T-cell (primary cell): ENCODE measurements at regions not wholly inside any gene's neighbourhood (a gene's known extent, or its start where the extent isn't known, plus 50 kb on each side); places are given as distances from the start of the nearest gene placed in this dataset.

Experiments
- ATAC-seq, 4 experiments: fragments of 200-7000 bp in 3 of 4; fragments of 150-1000 bp in 1 of 4; cut with Tn5 transposase; replicated peaks in 1 of 4; 1 replicate in 3 of 4; 2 replicates in 1 of 4; pipeline ENCODE4 v1.10.0; 2021; ENCODE audit warnings: moderate library complexity in 3 of 4, mild to moderate bottlenecking in 2 of 4, moderate number of reproducible peaks in 1 of 4
- CTCF ChIA-PET, 2 donors: fragments of 300-600 bp; sonication (Branson Sonifier 250); formaldehyde crosslinking; loops; one replicate each; lab custom pipeline; 2022; ENCODE audit warnings: antibody characterized with exemption in 2 of 2; lab: Charles Lee
- POLR2A ChIA-PET, 2 donors: fragments of 300-600 bp; sonication (Branson Sonifier 250); formaldehyde crosslinking; loops; one replicate each; lab custom pipeline; 2022; ENCODE audit warnings: antibody characterized with exemption in 2 of 2; lab: Charles Lee
- DNase-seq, 35 experiments: peaks; one replicate each; pipeline versions ENCODE4 v3.0.0 to v3.0.0-alpha.2; 2013 to 2023
- H3K27ac ChIP-seq: one replicate; pipeline ENCODE4 v1.5.1; 2013; ENCODE audit warnings: low read length
- H3K27me3 ChIP-seq, 2 experiments: replicated peaks in 1 of 2; 1 replicate in 1 of 2; 2 replicates in 1 of 2; pipeline versions ENCODE4 v1.6.1 to v1.7.0; 2013; ENCODE audit warnings: low read length in 1 of 2, mixed read lengths in 1 of 2; ENCODE audit not compliant: control insufficient read depth in 2 of 2, insufficient read depth in 2 of 2; ENCODE audit errors: extremely low read depth in 1 of 2
- H3K36me3 ChIP-seq, 2 donors: 1 replicate in 1 of 2; 2 replicates in 1 of 2; pipeline versions ENCODE4 v1.6.1 to v1.7.0; 2013; ENCODE audit warnings: low read length in 1 of 2; ENCODE audit not compliant: control insufficient read depth in 2 of 2, insufficient read depth in 1 of 2; ENCODE audit errors: extremely low read depth in 1 of 2
- H3K4me1 ChIP-seq, 2 experiments: 1 replicate in 1 of 2; 2 replicates in 1 of 2; pipeline versions ENCODE4 v1.6.1 to v1.7.0; 2013; ENCODE audit warnings: low read length in 2 of 2, mixed read lengths in 1 of 2; ENCODE audit not compliant: insufficient read depth in 2 of 2, control insufficient read depth in 1 of 2; ENCODE audit errors: extremely low read depth in 1 of 2
- H3K4me3 ChIP-seq, 2 donors: 1 replicate in 1 of 2; 2 replicates in 1 of 2; pipeline versions ENCODE4 v1.5.1 to v1.7.0; 2013; ENCODE audit warnings: mild to moderate bottlenecking in 2 of 2, low read length in 1 of 2, moderate library complexity in 1 of 2; ENCODE audit not compliant: control insufficient read depth in 1 of 2; ENCODE audit errors: extremely low read depth in 1 of 2
- H3K9me3 ChIP-seq: 2 replicates; pipeline ENCODE4 v1.7.0; 2013
- H3K27ac Mint-ChIP-seq, 2 donors: one replicate each; pipeline ENCODE4 v1.8.0; 2020 to 2021; ENCODE audit warnings: mild to moderate bottlenecking in 2 of 2, mixed read lengths in 2 of 2
- H3K27me3 Mint-ChIP-seq, 2 donors: one replicate each; pipeline ENCODE4 v1.8.0; 2021 to 2022; ENCODE audit warnings: mixed read lengths in 2 of 2
- H3K36me3 Mint-ChIP-seq: one replicate; pipeline ENCODE4 v1.8.0; 2021; ENCODE audit warnings: mixed read lengths
- H3K4me1 Mint-ChIP-seq, 3 donors: one replicate each; pipeline ENCODE4 v1.8.0; 2020 to 2022; ENCODE audit warnings: mixed read lengths in 3 of 3, mild to moderate bottlenecking in 1 of 3
- H3K4me3 Mint-ChIP-seq, 3 donors: one replicate each; pipeline ENCODE4 v1.8.0; 2020 to 2022; ENCODE audit warnings: mild to moderate bottlenecking in 3 of 3, mixed read lengths in 3 of 3, moderate library complexity in 3 of 3
- H3K9me3 Mint-ChIP-seq, 3 donors: one replicate each; pipeline ENCODE4 v1.8.0; 2020 to 2022; ENCODE audit warnings: mixed read lengths in 3 of 3
- WGBS: methylation state at CpG from one replicate; pipeline ENCODE4 v1.1.5; 2013; ENCODE audit warnings: missing lambda C conversion rate; ENCODE audit not compliant: insufficient coverage; 5-methylcytosine and 5-hydroxymethylcytosine counted together

DNA sequence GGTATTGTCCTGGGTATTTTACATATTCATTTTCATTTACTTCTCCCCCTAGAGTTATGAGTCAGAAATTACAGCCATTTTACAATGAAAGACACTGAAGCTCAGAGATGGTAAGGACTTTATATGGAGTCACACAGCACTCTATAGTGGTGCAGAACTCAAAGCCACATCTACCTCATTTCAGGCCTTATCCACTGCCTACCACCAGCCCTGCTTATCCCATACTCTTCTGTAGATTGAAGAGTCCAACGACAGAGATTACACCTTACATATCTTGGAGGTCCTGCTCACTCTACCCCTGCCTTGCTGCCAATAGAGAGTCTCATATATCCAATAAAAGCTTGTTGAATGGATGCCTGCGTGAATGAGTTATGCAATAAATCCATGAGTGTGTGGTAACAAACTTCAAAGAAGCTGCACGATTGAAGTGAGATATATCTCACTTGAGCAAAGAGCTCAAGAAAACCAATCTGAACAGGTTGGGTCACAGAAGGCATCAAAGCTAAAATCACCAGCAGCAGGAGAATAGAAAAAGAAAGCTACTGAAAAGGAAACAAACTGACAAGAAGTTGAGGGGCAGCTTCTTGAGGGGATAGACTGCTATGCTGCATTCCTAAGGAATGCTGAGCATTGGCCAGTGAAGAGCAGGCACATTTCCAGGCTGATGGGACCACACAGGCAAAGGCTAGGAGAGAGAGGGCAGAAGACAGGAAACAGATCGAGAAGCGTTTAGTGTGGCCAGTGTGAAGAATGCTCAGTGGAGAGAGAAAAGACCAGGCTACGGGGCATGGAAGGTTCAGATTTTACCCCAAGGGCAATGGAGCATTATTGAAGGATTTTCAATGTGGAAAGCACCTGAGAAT is 585.6 kb downstream of the DHX35 start:
- Histone ChIP-seq H3K9me3 (no peaks in the 10 kb centered on the region), H3K27me3 (no peaks in the 10 kb centered on the region), H3K4me3 (no peak overlapping the region), H3K4me1 (no peaks in the 10 kb centered on the region), H3K36me3 (no peaks in the 10 kb centered on the region), H3K27ac (no peak overlapping the region)
- H3K27ac Mint-ChIP-seq, result no peak overlapping the region
- DNase-seq (no peak), ATAC-seq (no peak)
- H3K4me3 Mint-ChIP-seq, result no peak overlapping the region
- H3K9me3 Mint-ChIP-seq, result peaks cover 0 to 19% (median 8%) of the 10 kb centered on the region in 3 donors
- ChIA-PET CTCF (interaction anchor here in 1 of 2 donors (0.5 kb wide), 1 partner anchor 118 kb away, joined by 3 read pairs; no protein-coding TSS in a partner anchor), POLR2A (no interaction called here)
- no peaks in the 10 kb centered on the region for H3K36me3 Mint-ChIP-seq
- H3K27me3 Mint-ChIP-seq, result peaks cover 2 to 20% of the 10 kb centered on the region in 2 donors
- H3K4me1 Mint-ChIP-seq, result no peaks in the 10 kb centered on the region
- 72% methylated on average over 4 of the region's 6 CpGs for WGBS

- DNase-seq (no peak), ATAC-seq (no peak)
- no peak overlapping the region for H3K27ac Mint-ChIP-seq
- POLR2A ChIA-PET, result no interaction called here
- CTCF ChIA-PET, result no interaction called here
- WGBS, result no CpG with 5 or more reads among the region's 2 CpGs
- no peaks in the 10 kb centered on the region for H3K36me3 ChIP-seq
- no peaks in the 10 kb centered on the region for H3K4me1 Mint-ChIP-seq
- H3K9me3 Mint-ChIP-seq, result peaks cover 0 to 22% (median 9%) of the 10 kb centered on the region in 3 donors
- H3K36me3 Mint-ChIP-seq, result no peaks in the 10 kb centered on the region
- no peaks in the 10 kb centered on the region for H3K4me1 ChIP-seq
- no peaks in the 10 kb centered on the region for H3K27me3 ChIP-seq
- no peak overlapping the region for H3K4me3 Mint-ChIP-seq
- no peak overlapping the region for H3K27ac ChIP-seq
- no peaks in the 10 kb centered on the region for H3K9me3 ChIP-seq
- no peak overlapping the region for H3K4me3 ChIP-seq
- H3K27me3 Mint-ChIP-seq, result peaks cover 0 to 17% of the 10 kb centered on the region in 2 donors
Measured at GRCh38 chr20:39541136-39541803, 579.1 kb downstream of the DHX35 start.

GRCh38 chr20:39538317-39538716 is 576.2 kb downstream of the DHX35 start:
- Mint-ChIP-seq H3K4me3 (no peak overlapping the region), H3K4me1 (no peaks in the 10 kb centered on the region), H3K27ac (no peak overlapping the region), H3K9me3 (peaks cover 0 to 13% (median 9%) of the 10 kb centered on the region in 3 donors), H3K27me3 (peaks cover 0 to 10% of the 10 kb centered on the region in 2 donors), H3K36me3 (no peaks in the 10 kb centered on the region)
- CTCF ChIA-PET, result no interaction called here
- ATAC-seq, result no peak
- no peak overlapping the region for H3K27ac ChIP-seq
- H3K4me3 ChIP-seq, result no peak overlapping the region
- no peaks in the 10 kb centered on the region for H3K27me3 ChIP-seq
- H3K4me1 ChIP-seq, result no peaks in the 10 kb centered on the region
- no peaks in the 10 kb centered on the region for H3K36me3 ChIP-seq
- no peaks in the 10 kb centered on the region for H3K9me3 ChIP-seq
- POLR2A ChIA-PET, result no interaction called here
- no peak for DNase-seq

DNA sequence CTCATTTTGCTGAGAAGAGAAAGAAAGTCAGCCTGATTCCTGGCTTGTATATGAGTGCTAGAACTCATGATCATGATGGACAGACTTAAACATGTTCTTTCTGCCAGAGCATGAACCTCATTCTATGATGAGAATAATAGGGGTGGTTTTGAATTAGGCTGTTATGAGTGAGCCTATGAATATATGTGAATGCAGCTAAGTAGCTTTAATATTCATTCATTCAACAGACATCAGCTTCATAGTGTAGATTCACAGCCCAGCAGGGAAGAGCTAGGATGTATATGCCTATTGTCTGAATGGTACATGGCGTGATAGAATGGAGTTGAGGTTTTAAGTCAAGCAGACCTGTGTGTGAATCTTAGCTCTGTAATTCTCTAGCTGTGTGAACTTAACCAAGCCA is 573.2 kb downstream of the DHX35 start:
- H3K4me1 Mint-ChIP-seq, result no peaks in the 10 kb centered on the region
- H3K27ac Mint-ChIP-seq, result no peak overlapping the region
- POLR2A ChIA-PET, result no interaction called here

DNA sequence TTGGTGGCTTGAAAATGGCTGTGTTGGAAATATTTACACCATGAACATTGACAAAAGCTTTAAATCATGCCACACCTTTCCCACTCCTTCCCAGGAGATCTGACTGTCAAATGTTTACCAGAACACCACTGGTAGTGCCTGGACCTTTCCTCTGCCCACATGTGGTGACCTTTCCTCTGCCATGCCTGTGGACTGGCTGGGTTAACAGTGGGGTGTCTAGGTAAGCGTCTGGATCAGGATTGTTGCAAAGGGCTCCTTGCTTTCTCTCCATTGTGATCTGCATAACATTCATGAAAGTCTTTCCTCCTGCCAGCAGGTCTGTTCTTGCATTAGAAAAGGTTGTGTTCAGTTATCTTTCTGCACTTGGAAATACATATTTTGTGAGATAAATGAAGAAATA is 572.7 kb downstream of the DHX35 start:
- no peak overlapping the region for H3K27ac Mint-ChIP-seq
- whole genome bisulfite sequencing, result no CpG with 5 or more reads among the region's 1 CpG
- no peaks in the 10 kb centered on the region for H3K27me3 ChIP-seq
- no peak overlapping the region for H3K4me3 ChIP-seq
- H3K9me3 ChIP-seq, result no peaks in the 10 kb centered on the region
- no peak overlapping the region for H3K27ac ChIP-seq
- peaks cover 0 to 3% of the 10 kb centered on the region in 2 donors for H3K27me3 Mint-ChIP-seq
- no peaks in the 10 kb centered on the region for H3K36me3 ChIP-seq
- DNase-seq (no peak), ATAC-seq (no peak)
- ChIA-PET CTCF (no interaction called here), POLR2A (no interaction called here)
- no peaks in the 10 kb centered on the region for H3K9me3 Mint-ChIP-seq
- no peaks in the 10 kb centered on the region for H3K4me1 Mint-ChIP-seq
- H3K4me1 ChIP-seq, result no peaks in the 10 kb centered on the region
- no peaks in the 10 kb centered on the region for H3K36me3 Mint-ChIP-seq
- H3K4me3 Mint-ChIP-seq, result no peak overlapping the region

More for the DNA sequence above, 573.2 kb downstream of the DHX35 start:
- CTCF ChIA-PET, result no interaction called here
- Mint-ChIP-seq H3K27me3 (peaks cover 0 to 3% of the 10 kb centered on the region in 2 donors), H3K9me3 (no peaks in the 10 kb centered on the region), H3K4me3 (no peak overlapping the region), H3K36me3 (no peaks in the 10 kb centered on the region)
- Histone ChIP-seq H3K4me1 (no peaks in the 10 kb centered on the region), H3K27ac (no peak overlapping the region), H3K36me3 (no peaks in the 10 kb centered on the region), H3K9me3 (no peaks in the 10 kb centered on the region), H3K4me3 (no peak overlapping the region), H3K27me3 (no peaks in the 10 kb centered on the region)
- ATAC-seq (no peak), DNase-seq (no peak)
- WGBS, result no CpG with 5 or more reads among the region's 1 CpG

DNA sequence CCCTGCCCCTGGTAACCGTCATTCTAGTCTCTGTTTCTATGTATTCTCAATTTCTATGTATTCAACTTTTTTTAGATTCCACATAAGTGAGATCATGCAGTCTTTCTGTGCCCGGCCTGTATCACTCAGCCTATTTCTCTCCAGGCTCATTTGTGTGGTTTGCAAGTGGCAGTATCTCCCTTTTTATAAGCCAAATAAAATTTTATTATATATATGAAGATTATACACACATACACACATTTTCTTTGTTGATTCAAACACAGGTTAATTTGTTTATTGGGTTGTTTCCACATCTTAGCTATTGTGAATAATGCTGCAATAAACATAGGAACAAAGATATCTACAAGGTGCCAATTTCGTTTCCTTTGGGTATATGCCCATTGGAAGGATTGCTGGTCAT is 571.7 kb downstream of the DHX35 start:
- H3K4me3 ChIP-seq, result no peak overlapping the region
- H3K4me1 ChIP-seq, result no peaks in the 10 kb centered on the region
- ATAC-seq (no peak), DNase-seq (no peak)
- no peaks in the 10 kb centered on the region for H3K4me1 Mint-ChIP-seq
- ChIA-PET CTCF (no interaction called here), POLR2A (no interaction called here)
- peaks cover 0 to 3% of the 10 kb centered on the region in 2 donors for H3K27me3 Mint-ChIP-seq
- 80% methylated on average over 1 of the region's 3 CpGs for WGBS
- no peak overlapping the region for H3K4me3 Mint-ChIP-seq
- H3K9me3 Mint-ChIP-seq, result no peaks in the 10 kb centered on the region
- H3K36me3 ChIP-seq, result no peaks in the 10 kb centered on the region
- H3K27ac Mint-ChIP-seq, result no peak overlapping the region
- no peaks in the 10 kb centered on the region for H3K9me3 ChIP-seq
- no peaks in the 10 kb centered on the region for H3K36me3 Mint-ChIP-seq
- H3K27ac ChIP-seq, result no peak overlapping the region
- no peaks in the 10 kb centered on the region for H3K27me3 ChIP-seq
